T1000 (cell line): ENCODE measurements at regions not wholly inside any gene's neighbourhood (a gene's known extent, or its start where the extent isn't known, plus 50 kb on each side); places are given as distances from the start of the nearest gene placed in this dataset.

Source experiments
- DNase-seq: peaks from one replicate; lab custom pipeline; 2025; ENCODE audit warnings: mixed read lengths; lab: John Stamatoyannopoulos, UW

DNA sequence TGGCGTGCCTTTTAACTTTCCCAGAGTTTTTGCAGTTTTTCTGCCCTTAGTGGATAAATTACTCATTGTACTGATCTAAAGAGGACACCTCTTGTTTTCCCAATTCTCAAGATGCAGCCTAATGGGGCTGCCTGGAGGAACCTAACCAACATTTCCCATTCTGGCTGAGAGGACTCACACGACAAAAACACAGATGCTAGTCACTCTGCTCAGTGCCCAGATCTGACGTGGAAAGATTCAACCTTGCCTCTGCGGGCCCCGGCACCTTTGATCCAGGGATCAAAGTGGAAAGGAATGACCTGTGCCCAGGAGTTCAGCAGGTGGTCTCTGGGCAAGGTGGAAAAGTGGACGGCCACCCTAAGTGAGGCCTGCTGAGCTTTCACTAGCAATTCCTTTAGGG lies 162.4 kb upstream of the FMN2 start:
- DNase-seq: no peak

DNA sequence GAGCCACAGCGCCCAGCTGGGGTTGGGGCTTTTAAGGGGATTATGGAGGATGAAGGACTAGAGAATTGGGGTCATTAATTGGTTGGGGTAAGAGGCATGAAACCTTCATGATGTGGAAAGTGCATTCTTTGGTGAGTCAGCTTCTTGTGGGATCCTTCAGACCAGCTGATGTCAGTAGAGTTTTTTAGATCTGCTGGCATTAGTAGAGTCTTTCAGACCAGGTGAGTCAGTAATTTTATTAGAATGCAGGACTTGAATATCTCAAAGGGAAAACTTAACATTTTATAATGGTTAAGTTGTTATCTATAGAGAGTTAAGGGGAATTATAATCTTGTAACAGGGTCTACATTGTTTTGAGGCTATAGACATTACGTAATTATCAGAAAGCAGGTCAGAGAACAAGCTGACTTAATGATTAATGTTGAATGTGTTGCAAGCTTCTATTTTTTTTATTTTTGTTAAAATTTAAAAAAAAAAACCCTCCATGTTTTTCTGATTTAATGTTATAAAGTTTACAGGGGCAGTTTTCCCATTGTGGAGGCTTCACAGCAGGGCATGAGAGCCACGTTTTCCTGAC lies 160.9 kb upstream of the FMN2 start:
- no peak for DNase-seq

DNA sequence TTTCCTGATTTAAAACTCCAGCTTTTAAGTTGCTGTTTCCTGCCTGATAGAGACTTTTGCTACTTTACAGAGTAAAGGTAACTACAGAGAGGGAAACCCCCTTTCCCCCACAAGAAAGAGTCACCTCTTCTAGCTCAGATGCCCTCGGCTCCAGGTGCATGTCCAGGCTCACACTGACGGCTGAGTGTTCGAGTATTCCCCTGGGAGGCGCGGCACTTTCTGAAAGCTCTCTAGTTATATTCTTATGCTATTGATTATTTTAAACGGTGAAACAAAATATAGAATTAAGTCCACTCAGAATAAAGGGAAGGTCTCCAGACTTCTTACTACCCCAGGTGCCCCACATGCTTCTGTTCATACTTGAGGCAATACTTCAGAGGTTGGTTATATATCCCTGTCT lies 160.3 kb upstream of the FMN2 start:
- DNase-seq: no peak

GRCh38 chr1:239939602-239940001 lies 152.1 kb upstream of the FMN2 start:
- DNase-seq: no peak

DNA sequence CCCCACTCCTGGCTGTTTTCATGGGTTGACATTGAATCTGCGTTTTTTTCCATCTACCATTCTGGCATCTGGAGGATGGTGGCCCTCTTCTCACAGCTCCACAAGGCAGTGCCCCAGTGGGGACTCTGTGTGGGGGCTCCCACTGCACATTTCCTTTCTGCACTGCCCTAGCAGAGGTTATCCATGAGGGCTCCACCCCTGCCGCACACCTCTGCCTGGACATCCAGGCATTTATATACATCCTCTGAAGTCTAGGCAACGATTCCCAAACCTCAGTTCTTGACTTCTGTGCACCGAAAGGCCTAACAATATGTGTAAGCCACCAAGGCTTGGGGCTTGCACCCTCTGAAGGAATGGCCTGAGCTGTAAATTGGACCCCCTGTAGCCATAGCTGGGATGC lies 147.9 kb upstream of the FMN2 start:
- no peak for DNase-seq

GRCh38 chr1:239944666-239945065 lies 147.0 kb upstream of the FMN2 start:
- no peak for DNase-seq

GRCh38 chr1:239947801-239948200 lies 143.9 kb upstream of the FMN2 start:
- DNase-seq: no peak

DNA sequence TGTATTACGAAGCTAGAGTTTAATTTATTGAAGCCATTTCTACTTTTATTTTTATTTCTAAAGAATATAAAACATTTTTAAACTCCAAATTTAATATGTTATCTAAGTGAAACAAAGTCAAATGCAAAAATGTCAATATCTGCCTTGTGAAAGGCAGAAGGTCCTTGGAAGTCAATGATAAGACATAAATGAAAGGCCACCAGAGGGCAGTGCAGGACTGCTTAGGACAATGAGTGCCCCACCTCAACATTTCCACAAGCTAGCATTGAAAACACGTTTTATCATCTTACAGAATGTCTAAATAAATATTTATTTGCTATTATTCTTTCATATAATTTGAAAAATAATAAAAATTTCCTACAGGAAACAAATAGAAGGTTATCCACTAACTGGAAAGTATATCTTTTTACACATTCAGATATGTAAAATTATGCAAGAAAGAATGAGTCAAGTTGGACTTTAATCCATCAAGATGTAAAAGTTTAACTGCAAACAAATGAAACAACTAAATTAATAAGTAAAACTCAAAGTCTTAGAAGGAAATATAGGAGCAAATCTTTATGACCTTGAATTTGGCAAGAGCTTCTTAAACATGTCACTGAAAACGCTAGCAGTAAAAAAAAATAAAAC lies 140.1 kb upstream of the FMN2 start:
- DNase-seq: peak; percentile 17

GRCh38 chr1:239952348-239953308 lies 139.1 kb upstream of the FMN2 start:
- DNase-seq: no peak

DNA sequence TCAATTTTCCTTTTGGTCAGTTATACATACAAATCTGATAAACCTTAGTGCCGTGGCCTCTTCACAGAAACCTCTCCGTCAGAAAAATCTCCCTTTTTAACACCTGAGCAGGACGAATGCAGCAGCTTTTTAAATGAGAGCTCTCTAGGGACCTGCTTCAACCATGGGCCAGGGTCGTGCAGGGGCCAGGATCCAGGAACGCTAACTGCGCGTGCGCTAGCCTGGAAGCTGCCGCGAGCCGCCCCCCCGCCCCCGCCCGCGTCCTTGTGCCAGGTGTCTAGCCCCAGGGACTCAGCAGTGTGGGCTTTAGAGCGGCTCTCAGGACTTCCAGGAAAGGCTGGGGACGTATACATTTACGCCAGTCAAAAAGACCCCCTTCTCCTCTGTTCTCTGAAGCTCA lies 136.8 kb upstream of the FMN2 start:
- no peak for DNase-seq

DNA sequence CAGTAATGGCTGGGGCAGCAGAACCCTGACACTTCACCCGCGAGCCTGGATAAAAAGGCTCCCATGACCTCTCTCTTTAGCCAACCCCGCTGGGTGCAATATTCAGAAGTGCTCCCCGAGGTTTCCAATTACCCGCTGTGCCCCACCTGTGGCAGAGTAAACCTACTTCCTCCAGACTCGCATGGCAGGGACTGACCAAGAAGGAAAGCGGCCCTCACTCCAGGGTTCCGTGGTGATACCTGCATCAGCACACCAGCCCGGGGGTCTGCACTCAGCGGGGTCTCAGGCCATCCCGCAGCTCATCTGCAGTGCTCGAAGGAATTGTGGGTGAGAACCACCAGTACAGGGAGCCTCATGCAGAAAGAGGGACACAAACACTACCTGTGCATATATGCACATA lies 136.3 kb upstream of the FMN2 start:
- DNase-seq: no peak

GRCh38 chr1:239956263-239956662 lies 135.4 kb upstream of the FMN2 start:
- no peak for DNase-seq

DNA sequence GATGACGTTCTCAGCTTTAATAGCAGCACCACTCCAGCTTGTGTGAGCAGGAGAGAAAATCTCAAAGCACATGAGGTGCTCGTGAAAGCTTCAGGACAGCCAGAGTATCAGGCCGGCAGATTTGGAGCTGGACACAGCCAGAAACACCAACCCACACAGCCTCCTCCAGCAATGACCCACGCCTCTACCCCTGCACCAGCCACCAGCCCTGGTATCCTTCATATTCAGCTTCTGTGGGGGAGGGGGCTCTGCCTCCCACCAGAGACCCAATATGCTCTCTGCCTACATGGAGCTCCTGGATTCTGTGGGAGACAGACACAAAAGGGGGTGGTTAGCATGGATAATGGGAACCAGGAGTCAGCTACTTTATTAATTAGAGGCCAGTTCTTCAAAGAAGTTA lies 133.6 kb upstream of the FMN2 start:
- no peak for DNase-seq

DNA sequence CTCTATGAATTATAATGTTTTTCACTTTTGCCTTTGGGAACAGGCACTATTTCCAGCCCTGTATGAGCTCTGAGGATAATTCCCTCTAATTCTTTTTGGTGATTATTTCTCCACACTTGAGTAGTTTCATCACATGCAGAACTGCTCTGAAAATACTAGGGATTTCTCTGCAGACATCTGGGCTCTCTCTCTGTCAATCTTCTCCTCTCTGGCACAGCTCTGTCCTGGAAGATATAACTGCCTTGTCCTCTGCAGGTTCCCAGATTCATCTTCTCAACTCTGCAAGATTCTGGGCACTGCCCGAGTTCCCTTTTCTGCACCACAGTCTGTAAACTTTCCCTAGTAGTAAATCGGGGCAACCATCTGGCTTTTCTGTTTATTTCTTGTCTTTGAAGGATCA lies 131.3 kb upstream of the FMN2 start:
- no peak for DNase-seq

- DNase-seq: no peak
Measured at GRCh38 chr1:239963856-239964255, 127.8 kb upstream of the FMN2 start.

DNA sequence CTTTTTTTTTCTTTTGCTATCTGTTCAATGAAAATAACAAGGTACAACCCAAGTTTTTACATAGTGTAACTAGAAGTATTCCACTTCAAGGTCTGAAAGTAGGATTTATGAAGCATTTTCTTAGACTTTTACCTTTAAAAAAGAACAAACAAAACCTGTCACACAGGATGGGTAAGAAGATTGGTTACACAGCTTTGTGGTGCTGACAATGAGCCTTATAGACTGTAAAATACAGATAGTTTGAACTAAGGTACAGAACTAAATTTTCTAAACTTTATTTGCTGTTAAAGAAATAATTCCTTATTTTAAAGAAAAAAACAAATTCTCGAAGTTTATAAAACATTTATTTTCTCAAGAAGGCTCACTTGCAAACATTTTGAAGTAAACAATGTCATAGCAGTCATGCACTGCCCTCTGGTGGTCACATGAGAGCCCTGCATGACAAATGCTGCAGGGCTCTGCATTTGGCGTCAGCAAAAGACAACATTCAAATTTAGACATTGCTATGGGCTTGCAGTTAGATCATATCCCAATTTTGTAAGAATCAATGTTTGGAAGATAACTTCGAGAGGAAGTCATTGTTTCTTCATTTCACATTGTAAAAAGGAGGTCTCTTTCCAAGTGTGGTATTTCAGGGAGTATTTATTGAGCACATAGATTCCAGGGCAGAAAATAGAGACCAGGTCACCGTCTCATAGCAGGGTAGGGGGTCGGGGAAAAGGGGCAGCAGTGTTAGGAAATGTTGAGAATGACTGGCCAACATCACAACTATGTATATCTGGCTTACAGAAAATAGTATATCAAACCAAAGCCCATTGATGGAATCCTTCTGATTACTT lies 115.3 kb upstream of the FMN2 start:
- DNase-seq: no peak

DNA sequence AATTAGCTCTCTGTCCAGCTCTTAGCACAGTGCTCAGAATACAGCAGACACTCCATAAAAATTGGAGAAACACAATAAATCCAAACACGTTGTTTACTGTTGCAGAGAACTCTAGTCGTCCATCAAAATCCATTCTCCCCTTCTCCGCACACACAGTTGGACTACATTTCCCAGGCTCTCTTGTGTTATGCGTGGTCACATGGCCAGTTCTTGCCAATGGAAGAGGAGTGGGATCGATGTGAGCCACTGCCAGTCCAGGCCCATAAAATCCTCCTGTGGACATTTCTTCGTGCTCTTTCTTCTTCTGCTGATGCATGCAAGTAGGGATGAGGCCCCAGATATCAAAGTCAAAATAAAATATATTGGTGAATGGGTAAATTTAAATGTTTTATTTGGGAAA lies 114.3 kb upstream of the FMN2 start:
- DNase-seq: no peak

DNA sequence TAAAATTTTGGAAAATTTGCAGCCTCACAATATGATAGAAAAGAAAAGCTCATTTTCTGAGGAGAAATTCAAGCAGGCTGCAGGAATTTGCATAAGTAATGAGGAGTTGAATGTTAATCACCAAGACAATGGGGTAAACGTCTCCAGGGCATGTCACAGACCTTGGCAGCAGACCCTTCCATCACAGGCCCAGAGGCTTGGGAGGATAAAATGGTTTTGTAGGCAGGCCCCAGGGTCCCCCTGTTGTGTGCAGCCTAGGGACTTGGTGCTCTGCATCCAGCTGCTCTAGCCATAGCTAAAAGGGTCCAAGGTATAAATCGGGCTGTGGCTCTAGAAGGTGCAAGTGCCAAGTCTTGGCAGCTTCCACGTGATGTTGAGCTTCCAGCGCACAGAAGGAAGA lies 112.2 kb upstream of the FMN2 start:
- no peak for DNase-seq

- DNase-seq: no peak
Measured at GRCh38 chr1:239982762-239983161, 108.9 kb upstream of the FMN2 start.

GRCh38 chr1:239985044-239985443 lies 106.6 kb upstream of the FMN2 start:
- no peak for DNase-seq

DNA sequence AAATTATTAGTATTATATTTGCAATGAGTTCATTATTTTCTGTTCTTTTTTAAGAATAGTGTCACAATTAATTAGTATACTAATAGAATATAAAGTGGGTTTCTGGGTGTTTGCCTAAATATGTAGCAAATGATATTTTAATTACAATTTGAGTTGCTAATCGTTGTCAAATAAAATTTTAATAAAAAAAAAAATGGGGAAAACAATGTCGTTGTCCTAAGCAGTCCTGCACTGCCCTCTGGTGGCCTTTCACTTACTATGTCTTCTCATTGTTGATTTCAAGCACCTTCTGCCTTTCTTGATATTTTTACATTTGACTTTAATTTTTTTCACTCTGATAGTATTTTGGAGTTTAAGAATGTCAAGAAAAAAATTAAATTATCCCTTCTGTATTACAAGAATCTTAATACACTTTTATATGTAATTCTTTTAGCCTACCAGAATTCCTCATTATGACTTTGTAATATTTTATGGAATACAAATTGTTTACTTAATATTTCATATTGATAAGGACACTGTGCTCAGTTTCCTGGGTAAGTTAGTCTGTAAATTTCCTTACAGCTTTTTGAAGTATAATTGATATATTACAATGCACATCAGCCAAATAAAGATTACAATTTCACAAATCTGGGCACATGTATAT lies 104.5 kb upstream of the FMN2 start:
- peak; percentile 10 for DNase-seq

- no peak for DNase-seq
Measured at GRCh38 chr1:239989990-239990389, 101.7 kb upstream of the FMN2 start.
